ENCODE measurements at regions not wholly inside any gene's neighbourhood (a gene's known extent, or its start where the extent isn't known, plus 50 kb on each side); places are given as distances from the start of the nearest gene placed in this dataset.

- TF ChIP-seq ZNF660 (CRISPR knock-in tag; IDR thresholded peaks at IDR 0.05; ENCODE audit: borderline replicate concordance, low read depth) = no peak
- TF ChIP-seq CTCF (CRISPR knock-in tag; IDR thresholded peaks at IDR 0.05) = no peak
These were observed 165.4 kb upstream of the TARS1 start for GRCh38 chr5:33275391-33275790.
